OCI-LY3 (cell line): ENCODE measurements at regions not wholly inside any gene's neighbourhood (a gene's known extent, or its start where the extent isn't known, plus 50 kb on each side); places are given as distances from the start of the nearest gene placed in this dataset.

Source experiments
- CTCF ChIP-seq: fragments of 200-600, 300-600 bp; sonication (generic); IDR thresholded peaks from 2 replicates; pipeline ENCODE4 v1.5.1; 2014; ENCODE audit warnings: antibody characterized with exemption, low read length, low read depth
- EZH2phosphoT487 ChIP-seq: fragments of 200-600 bp; shearing (Covaris generic); IDR thresholded peaks from 2 replicates; pipeline ENCODE4 v1.6.1; 2018; ENCODE audit warnings: antibody characterized with exemption, mixed run types, low read depth

DNA sequence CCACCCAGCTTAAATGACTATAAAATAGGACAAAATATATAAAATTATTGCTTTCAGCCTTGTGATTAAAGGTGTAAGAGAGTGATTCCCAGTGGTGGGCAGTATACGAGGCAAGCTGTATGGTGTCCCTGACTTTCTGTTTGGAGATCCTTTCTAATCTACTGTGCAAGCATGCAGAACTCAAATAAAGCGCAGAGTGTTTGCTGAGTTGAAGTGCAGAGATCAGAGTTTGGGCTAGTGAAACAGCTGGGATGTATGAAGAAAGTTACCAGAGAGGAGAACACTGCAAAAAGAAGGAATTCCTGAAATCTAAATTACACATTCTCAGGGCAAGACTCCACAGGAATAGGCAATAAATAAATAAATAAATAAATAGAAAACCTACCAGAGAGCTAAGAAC is 218.5 kb upstream of the TLL1 start:
- TF ChIP-seq CTCF = no peak
- TF ChIP-seq EZH2phosphoT487 = no peak
